HK-2 (cell line): ENCODE measurements at regions not wholly inside any gene's neighbourhood (a gene's known extent, or its start where the extent isn't known, plus 50 kb on each side); places are given as distances from the start of the nearest gene placed in this dataset.
"Not testable (repeated sequence)": the region's sequence is repeated elsewhere in the genome, so short reads cannot be mapped to it uniquely, and the experiment has no call there.

Experiments used
- DNase-seq: peaks from one replicate; pipeline ENCODE4 v3.0.0-alpha.2; 2018; ENCODE audit not compliant: unreplicated experiment

DNA sequence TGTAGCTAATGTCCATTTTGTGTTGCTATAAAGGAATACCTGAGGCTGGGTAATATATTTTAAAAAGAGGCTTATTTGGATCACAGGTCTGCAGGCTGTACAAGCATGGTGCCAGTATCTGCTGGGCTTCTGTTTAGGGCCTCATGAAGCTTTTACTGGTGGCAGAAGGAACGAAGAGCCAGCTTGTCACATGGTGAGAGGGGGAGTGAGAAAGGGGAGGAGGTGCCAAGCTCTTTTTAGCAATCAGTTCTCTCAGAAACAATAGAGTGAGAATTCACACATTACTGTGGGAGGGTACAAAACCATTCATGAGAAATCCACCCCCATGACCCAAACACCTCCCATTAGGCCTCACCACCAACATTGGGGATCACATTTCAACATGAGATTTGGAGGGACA is 340.9 kb downstream of the RASEF start:
- no peak for DNase-seq

DNA sequence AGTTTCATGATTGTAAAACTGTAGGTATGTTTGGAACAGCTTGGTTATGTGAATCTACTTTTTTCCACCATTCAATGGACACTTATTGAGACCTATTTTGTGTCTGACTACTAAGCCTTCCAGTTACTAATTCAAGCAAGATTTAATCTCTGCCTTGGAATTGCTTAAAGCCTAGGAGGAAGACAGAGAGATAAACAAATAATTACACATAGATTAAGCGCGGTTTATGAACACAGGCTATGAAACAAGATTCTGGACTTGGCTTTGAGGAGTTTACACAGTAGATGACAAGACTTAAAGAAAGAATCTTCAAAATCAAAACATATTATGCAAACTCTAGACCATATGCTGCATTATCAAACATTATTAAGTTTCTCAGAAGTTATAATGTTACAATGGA is 340.4 kb downstream of the RASEF start:
- no peak for DNase-seq

DNA sequence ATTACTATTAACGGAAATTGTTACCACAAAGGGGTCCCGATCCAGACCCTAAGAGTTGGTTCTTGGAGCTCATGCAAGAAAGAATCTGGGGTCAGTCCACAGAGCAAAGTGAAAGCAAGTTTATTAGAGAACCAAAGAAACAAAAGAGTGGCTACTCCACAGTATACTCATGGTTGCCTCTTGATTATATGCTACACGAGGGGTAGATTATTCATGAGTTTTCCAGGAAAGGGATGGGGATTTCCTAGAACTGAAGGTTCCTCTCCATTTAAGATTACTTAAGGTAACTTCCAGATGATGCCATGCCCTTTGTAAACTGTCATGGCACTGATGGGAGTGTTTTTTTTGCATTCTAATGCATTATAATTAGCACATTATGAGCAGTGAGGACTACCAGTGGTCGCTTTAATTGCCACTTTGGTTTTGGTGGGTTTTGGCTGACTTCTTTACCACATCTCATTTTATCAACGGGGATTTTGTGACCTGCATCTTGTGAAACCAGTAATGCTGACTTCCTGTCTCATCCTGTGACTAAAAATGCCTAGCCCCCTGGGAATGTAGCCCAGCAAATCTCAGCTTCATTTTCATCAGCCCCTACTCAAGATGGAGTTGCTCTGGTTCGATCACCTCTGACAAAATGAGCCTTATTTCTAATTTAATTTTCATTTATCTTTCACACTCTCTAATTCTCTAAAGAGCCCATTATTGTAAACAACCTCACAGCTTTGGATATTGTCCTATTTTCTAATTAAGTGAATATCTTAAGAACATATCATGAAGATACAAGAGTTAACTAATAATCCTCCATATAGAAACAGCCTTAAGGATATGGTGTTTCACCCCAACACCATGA is 336.3 kb downstream of the RASEF start:
- no peak for DNase-seq

DNA sequence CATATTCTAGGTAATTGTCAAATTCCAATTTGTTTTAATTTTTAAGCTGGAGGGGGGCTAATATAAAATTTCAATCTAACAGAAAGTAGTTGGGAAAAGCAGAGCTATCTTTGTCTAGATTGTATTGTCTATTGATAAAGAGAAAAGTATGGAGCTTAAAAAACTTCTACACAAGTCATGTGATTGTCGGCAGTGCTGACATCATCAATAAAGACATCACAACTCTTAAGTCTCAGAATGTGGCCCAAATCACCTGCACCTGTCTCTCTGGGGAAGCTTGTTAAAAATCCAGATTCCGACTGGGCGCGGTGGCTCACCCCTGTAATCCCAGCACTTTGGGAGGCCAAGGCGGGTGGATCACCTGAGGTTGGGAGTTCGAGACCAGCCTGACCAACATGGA is 333.8 kb downstream of the RASEF start:
- no peak for DNase-seq

DNA sequence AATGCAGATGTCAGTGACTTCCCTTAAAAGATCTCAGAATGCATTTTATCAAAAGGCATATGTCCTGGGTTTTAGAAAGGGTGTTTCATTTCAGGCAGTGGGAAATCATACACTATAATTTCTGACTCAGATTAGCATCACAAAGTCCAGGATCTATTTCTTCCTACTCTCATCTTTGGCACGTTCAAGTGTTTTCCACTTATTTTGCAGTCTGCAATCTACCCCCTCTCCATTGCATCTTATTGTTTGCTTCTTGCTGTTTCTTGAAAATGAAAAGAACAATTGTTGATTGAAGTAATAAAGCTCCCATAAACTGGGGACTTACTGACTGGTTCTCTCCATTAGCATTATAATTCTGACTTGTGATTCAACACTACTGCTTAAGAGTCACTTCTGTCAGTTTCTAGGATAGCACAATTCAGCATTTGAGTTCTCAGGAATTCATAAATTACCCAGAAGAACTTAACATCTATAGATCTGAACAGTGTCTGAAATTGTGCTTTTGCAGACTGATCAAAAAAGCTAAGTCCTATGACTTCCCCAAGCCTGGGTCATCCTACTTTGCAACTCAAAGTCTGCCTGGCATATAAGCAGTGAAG is 332.9 kb downstream of the RASEF start:
- DNase-seq, result no peak

DNA sequence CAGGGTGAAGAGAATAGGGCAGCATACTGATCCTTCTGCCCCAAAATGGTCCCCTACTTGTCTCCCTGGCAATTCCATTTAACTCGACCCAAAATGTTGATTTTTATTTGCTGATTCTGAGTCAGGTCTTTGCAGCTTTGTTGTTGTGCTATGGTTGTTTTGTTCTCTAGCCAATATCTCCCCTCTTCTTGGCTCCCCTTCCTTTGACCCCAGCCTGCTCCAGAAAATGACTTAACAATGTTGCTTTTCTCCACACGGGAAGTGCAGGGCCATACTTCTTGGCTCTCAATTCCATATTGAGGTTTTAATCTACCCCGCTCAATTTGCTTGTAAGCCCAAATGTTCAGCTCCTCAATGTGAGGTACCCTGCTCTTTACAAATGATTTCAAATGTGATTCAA is 330.0 kb downstream of the RASEF start:
- no peak for DNase-seq

DNA sequence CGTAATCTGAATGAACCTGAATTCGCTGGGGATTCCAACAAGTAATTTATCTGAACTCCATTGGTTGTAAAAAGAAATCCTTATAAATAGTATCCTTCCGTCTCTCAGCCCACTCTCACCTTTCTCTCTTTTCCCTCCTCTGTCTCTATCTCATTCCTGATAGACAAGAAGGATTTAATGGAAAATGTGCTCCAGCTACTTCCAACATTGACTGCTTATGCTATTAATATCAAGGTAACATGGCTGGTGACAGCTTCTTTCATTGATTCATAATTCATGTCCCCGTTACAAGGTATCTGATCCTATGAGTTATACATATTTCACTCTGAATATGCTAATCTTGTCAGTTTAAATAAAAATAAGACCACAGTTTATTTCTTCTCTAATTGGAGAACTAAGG is 326.8 kb downstream of the RASEF start:
- DNase-seq, result no peak

DNA sequence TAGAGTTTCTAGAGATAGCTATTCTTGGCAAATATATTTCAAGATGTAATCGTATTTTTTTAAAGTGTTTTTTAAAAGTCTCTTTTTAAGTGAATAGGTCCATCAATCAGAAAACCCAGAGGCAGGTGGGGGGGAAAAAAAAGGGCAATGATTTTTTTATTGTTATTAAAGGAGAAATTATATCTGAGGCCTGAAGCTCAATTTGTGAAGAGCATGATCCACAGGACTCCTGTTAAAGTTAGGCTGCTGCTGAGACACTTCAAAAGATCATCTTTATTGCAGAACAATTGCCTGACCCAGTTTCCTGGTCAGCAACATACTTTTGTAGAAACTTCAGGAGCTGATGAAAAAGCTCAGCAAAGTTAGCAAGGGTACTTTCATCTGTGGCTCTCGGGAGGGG is 326.2 kb downstream of the RASEF start:
- DNase-seq, result no peak

DNA sequence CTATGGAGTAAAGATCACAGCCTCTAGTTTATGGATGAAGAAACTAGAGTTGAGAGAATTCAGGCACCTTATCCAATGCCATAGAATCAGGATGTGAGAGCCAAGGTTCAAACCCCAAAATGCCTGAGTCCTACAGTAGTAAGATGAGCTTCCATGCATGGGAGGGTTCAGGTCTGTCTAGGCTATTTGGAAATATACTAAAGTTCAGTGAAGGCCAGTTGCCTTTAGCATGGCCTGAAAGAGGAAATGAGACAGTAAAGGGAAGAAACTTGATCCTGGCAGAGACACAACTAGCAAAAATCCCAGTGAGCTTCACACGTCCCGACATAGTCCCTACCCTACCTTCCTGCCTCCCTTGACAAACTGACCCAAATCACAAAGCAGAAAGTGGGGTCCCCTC is 317.0 kb downstream of the RASEF start:
- DNase-seq, result no peak

DNA sequence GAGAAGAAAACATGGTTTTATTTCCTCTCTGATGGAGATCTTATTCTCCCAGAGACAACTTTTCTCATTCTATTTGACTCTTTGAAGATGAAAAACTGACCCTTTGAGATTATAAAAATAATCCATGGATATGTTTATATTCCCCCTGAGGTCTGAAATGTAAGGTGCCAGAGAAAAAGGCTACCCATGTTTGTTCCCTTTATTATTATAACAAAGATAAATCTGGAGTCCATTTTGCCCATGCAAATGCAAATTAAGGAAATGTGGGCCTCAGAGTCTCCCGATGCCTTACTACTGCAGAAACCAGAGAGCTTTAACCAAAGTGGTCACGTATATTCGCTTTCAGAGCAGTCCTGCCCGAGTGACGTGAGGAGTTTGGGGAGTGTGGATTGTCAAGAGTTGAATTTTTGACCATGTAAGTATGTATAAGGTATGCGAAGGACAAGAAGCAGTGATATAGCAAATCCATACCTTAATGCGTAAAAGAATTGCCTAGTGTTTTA is 312.5 kb downstream of the RASEF start:
- no peak for DNase-seq

DNA sequence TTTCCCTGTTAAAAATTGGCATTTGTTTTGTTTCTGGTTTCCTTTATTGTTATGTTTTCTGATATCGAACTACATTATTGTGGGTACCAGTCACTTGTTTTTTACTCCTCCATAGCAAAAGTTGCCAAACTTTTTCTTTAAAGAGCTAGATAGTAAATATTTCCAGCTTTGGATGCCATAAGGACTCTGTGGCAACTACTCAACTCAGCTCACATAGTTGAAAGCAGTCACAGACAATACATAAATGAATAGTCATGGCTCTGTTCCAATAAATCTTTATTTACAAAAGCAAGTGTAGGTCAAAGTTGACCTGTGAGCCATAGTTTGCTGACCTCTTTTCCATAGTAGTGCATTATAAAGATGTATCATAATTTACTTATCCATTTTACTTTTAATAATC is 305.0 kb downstream of the RASEF start:
- DNase-seq, result no peak

DNA sequence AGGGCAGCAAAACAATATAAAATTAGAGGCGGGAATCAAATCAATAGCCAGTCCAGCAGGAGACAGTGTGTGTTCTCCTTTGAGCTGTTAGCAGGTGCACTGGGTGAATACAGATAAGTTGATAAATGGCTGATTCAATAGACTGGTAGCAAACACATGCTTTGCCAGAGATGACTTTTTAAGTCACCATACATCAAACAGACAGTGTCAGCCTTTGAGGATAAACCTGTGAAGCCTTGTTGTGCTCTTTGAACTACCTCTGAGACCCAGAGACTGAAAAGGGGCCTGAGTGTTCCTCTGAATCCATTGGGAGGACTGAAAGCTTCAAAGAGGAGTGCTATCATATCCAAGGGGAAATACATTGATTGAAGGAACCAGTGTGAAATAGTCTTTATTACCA is 301.9 kb downstream of the RASEF start:
- no peak for DNase-seq

DNA sequence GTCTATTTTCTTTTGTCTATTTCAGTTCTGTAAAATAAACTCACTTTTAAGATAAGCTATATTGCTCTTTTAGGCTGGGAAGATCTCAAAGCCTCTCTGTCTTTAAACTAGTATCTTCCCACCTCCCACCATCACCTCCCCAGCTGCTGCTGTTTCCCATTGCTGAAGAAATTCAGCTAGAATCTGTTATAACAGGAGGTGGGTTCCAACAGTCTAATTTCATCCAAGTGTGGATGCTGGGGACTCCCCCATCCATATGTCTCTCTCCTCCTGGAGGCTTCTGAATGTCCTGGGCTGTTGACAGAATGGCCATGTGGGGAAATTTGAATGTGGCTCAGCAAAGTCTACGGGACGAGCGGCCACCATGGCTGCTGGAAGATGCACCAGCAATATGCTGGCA is 301.0 kb downstream of the RASEF start:
- DNase-seq, result no peak

DNA sequence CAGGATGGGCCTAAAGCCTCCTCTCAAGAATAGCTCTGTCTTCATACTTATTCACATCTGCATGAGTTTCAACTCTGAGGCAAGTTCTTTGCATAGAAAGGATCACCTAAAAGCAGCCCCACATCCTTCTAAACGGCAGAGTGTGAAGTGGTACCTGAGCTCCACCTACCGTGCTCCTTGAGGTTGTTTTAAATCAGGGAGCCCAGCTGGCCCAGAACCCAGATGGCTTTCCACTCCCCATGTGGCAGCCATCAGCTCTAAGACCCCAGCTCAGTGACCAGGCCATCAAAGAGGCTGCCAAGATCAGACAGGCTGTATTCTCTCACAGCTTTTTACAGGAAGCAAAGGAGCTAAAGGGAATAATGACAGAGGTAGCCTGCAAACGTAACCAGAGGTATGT is 299.3 kb downstream of the RASEF start:
- DNase-seq, result no peak

DNA sequence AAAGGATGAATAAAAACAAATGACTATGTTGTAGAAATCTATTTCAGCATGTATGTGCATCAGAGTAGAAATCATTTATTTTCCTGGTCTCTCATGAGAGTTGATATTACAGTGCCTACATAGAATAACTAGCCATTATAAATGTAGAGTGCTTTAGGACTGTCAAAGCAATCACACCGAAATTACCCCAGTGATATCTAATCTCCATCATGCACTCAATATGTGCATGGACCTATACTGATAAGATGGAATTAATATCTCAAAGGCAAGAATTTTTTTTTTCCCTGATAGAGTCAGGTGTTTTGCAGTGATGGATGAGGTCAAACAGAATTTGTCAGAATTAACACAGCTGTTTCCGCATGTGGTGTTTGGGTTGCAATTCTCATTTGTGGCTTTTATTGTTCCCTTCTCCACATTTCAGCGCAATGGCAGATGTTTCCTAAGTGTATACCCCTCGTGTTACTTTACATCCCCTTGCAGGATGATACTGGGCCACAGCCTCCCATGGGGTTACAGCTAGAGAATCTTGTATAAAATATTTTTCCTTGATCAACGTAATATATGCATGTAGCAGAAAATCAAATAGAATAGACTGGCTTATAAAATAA is 298.8 kb downstream of the RASEF start:
- DNase-seq, result no peak

DNA sequence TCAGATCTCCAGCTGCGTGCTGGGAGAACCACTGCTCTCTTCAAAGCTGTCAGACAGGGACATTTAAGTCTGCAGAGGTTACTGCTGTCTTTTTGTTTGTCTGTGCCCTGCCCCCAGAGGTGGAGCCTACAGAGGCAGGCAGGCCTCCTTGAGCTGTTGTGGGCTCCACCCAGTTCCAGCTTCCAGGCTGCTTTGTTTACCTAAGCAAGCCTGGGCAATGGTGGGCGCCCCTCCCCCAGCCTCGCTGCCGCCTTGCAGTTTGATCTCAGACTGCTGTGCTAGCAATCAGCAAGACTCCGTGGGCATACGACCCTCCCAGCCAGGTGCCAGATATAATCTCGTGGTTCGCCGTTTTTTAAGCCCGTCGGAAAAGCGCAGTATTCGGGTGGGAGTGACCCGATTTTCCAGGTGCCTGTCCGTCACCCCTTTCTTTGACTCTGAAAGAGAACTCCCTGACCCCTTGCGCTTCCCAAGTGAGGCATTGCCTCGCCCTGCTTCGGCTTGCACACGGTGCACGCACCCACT is 288.2 kb downstream of the RASEF start:
- not testable (repeated sequence) for DNase-seq

DNA sequence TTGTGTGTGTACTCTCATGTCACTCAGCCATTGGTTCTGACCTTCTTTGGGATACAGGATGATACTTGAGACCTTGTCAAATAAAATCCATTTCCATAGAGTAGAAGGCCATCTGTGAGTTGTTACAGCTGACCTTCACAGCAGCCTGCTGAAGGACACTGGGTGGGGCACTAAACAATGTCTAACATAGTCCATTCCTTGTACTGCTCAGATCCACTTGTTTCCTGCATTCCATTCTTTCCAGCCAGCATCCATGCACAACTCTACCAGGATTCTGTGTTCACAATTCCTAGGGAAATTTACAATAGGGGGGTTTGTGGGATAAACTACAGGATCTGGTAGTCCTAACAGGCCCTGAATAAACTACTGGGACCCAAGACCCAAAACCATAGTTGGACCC is 286.4 kb downstream of the RASEF start:
- no peak for DNase-seq

DNA sequence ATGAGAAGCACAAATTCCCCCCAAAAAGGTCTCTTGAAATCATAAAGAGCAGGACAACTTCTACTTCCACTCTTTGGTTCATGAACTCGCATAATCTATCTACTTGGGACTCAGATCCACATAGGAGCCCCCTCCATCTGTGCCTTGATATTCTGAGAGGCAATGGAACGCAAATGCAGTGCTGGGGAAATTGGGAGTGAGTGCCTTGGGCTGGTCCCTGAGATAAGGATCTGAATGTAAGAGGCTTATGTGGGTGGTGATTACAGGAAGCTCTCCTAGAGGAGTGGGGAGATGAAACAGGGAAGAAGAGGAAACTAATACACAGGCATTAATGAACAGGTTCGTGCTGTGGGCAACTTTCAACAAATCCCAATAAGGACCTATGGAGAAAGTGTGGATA is 285.6 kb downstream of the RASEF start:
- DNase-seq, result no peak

DNA sequence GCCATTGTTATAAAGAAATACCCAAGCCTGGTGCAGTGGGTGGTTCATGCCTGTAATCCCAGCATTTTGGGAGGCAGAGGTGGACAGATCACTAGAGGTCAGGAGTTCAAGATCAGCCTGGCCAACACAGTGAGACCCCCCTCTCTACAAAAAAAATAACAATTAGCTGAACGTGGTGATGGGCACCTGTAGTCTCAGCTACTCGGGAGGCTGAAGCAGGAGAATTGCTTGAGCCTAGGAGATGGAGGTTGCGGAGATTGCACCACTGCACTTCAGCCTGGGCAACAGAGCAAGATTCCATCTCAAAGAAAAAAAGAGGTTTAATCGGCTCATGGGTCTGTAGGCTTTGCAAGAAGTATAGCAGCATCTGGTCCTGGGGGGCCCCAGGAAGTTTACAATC is 284.0 kb downstream of the RASEF start:
- DNase-seq, result not testable (repeated sequence)

DNA sequence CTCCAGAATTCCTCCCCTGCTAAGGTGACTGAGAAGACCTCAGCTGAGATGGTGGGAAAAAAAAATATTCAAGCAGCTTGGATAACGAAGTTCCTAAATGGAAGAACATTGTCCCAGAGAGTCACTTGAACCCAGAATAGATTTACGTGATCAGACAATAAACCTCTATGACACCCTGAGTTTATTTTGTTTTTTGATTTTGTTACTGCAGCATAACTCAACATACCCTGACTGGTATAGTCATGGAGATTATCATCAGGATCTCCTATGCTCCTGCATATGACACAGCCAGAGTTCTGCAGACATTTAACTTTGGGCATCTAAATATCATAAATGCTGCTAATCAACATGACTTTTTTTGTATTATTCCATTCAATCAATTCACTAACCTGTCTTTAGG is 282.9 kb downstream of the RASEF start:
- DNase-seq, result no peak

DNA sequence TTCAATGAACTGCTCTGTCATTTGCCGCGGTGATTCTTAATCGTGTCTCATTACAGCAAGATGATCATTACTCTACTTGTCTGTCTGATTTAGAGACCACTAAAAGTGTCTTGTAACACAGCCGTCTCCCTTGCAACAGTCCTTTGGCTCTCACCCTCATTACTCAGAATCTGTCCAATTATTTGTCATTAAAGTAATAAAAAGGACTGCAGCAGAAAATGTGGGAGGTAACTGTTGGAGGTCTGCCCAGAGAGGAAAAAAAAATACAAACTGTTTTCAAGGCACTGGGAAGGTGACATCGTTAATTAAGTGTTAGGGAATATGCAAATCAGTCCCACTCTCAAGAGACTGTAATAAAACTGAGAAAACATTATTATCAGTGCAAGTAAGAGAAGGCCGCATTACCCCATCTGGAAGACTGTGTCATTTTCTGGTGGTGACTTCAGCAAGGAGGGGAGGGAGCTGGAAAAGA is 281.0 kb downstream of the RASEF start:
- DNase-seq, result no peak

DNA sequence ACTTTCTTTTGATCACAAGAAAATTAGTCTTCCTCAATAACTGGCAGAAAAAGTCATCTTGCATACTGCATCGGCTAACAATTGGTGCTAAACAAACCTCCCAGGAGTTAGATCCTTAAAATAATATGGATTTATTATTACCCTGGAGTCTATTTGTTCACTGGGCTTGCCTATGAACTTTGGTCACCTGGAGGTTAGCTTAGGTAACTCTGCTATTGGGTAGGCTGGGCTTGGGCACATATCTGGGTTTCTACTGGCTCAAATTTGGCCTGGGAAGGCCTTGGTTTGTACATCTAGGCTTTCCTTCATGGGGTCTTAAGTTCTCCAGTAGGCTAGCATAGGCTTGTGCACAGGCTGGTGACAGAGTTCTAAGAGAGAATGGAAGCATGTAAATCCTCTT is 279.9 kb downstream of the RASEF start:
- no peak for DNase-seq

DNA sequence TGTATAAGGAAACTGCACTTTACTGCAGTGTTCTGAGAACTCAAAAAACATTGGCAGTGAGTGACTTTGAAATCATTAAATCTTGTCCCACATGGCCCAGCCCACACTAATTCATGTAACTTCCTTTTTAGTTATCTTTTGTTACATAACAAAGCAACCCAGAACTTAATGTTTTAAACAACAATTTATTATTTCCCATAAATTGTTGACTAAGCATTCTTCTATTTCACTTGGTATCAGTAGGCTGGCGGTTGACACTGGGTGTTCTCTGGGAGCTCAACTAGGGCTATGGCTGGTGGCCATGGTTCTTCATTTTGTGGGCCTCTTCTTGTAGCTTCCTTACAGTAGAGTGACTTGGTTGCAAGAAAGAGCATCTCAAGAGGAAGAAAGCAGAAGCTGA is 278.4 kb downstream of the RASEF start:
- no peak for DNase-seq
